ENCODE measurements at regions not wholly inside any gene's neighbourhood (a gene's known extent, or its start where the extent isn't known, plus 50 kb on each side); places are given as distances from the start of the nearest gene placed in this dataset.

GRCh38 chr2:48218169-48218568 is 96.3 kb upstream of the FOXN2 start:
- Histone ChIP-seq H2BK12ac (ENCODE audit: low read length) (no peak overlapping the region), H3K4me2 (ENCODE audit: insufficient read depth, low read length, poor library complexity, severe bottlenecking) (no peak overlapping the region), H3K14ac (ENCODE audit: low read length) (no peak overlapping the region), H2BK5ac (ENCODE audit: low read length) (no peak overlapping the region), H2BK120ac (ENCODE audit: low read depth, low read length) (no peak overlapping the region), H3K4ac (ENCODE audit: low read length) (no peak overlapping the region), H3K9ac (ENCODE audit: low read depth, low read length, poor library complexity) (no peak overlapping the region), H3K79me1 (ENCODE audit: low read depth, low read length) (no peaks in the 10 kb centered on the region), H2BK15ac (ENCODE audit: low read length) (no peak overlapping the region), H3K9me3 (replicated peaks in 1 of 2; ENCODE audit: control insufficient read depth in 2 of 2, insufficient read depth in 1 of 2, low read depth in 1 of 2, low read length in 2 of 2) (no peaks in the 10 kb centered on the region), H3K4me3 (ENCODE audit: low read length in 2 of 2) (no peak overlapping the region), H3K27me3 (ENCODE audit: control insufficient read depth in 3 of 3, insufficient read depth in 3 of 3, low read depth in 1 of 3, low read length in 3 of 3) (no peaks in the 10 kb centered on the region), H3K18ac (ENCODE audit: low read length) (no peak overlapping the region), H3K23ac (ENCODE audit: low read depth, low read length, poor library complexity) (no peak overlapping the region), H3K36me3 (replicated peaks in 1 of 2; ENCODE audit: control insufficient read depth in 2 of 2, insufficient read depth in 2 of 2, low read length in 2 of 2) (no peaks in the 10 kb centered on the region), H2AK5ac (ENCODE audit: low read depth, low read length) (no peak overlapping the region), H4K8ac (ENCODE audit: low read depth, low read length) (no peak overlapping the region), H4K91ac (ENCODE audit: low read depth, low read length, poor library complexity) (no peak overlapping the region), H3K27ac (replicated peaks; ENCODE audit: low read length) (no peak overlapping the region), H2AFZ (ENCODE audit: low read length) (no peak overlapping the region), H3K4me1 (ENCODE audit: control insufficient read depth in 2 of 2, insufficient read depth in 1 of 2, low read depth in 1 of 2, low read length in 2 of 2) (no peaks in the 10 kb centered on the region)
- no CpG with 5 or more reads among the region's 2 CpGs for WGBS, 2 donors (ENCODE audit: extremely low coverage in 2 of 2, insufficient read length in 2 of 2, insufficient replicate concordance in 1 of 2)
- DNase-seq (ENCODE audit: low spot score), result no peak

DNA sequence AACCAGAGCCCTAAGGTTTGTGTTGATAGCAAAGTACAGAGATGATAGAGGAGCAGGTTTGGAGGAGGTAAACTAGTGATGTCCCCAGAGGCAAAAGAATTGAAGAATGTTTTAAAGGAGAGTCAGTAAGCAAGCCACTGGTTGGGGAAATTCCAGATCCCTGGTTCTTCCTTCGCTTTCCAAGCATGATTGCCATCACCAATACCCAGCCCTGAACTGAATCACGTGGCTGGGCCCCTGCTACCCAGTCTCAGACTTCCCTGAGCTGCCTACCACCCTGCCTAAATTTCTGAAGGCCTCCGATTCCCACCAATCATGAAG is 95.3 kb upstream of the FOXN2 start:
- DNase-seq (ENCODE audit: low spot score), result no peak
- Histone ChIP-seq H3K4me2 (ENCODE audit: insufficient read depth, low read length, poor library complexity, severe bottlenecking) (no peak overlapping the region), H3K4me1 (ENCODE audit: control insufficient read depth in 2 of 2, insufficient read depth in 1 of 2, low read depth in 1 of 2, low read length in 2 of 2) (no peaks in the 10 kb centered on the region), H2BK120ac (ENCODE audit: low read depth, low read length) (no peak overlapping the region), H3K36me3 (replicated peaks in 1 of 2; ENCODE audit: control insufficient read depth in 2 of 2, insufficient read depth in 2 of 2, low read length in 2 of 2) (no peaks in the 10 kb centered on the region), H3K23ac (ENCODE audit: low read depth, low read length, poor library complexity) (no peak overlapping the region), H3K9ac (ENCODE audit: low read depth, low read length, poor library complexity) (no peak overlapping the region), H2AFZ (ENCODE audit: low read length) (no peak overlapping the region), H3K4me3 (ENCODE audit: low read length in 2 of 2) (no peak overlapping the region), H2BK5ac (ENCODE audit: low read length) (no peak overlapping the region), H4K91ac (ENCODE audit: low read depth, low read length, poor library complexity) (no peak overlapping the region), H2BK15ac (ENCODE audit: low read length) (no peak overlapping the region), H3K4ac (ENCODE audit: low read length) (no peak overlapping the region), H2BK12ac (ENCODE audit: low read length) (no peak overlapping the region), H2AK5ac (ENCODE audit: low read depth, low read length) (no peak overlapping the region), H3K27me3 (ENCODE audit: control insufficient read depth in 3 of 3, insufficient read depth in 3 of 3, low read depth in 1 of 3, low read length in 3 of 3) (no peaks in the 10 kb centered on the region), H4K8ac (ENCODE audit: low read depth, low read length) (no peak overlapping the region), H3K9me3 (replicated peaks in 1 of 2; ENCODE audit: control insufficient read depth in 2 of 2, insufficient read depth in 1 of 2, low read depth in 1 of 2, low read length in 2 of 2) (no peaks in the 10 kb centered on the region), H3K14ac (ENCODE audit: low read length) (no peak overlapping the region), H3K79me1 (ENCODE audit: low read depth, low read length) (no peaks in the 10 kb centered on the region), H3K27ac (replicated peaks; ENCODE audit: low read length) (no peak overlapping the region), H3K18ac (ENCODE audit: low read length) (no peak overlapping the region)
- no CpG with 5 or more reads among the region's 3 CpGs for WGBS, 2 donors (ENCODE audit: extremely low coverage in 2 of 2, insufficient read length in 2 of 2, insufficient replicate concordance in 1 of 2)

DNA sequence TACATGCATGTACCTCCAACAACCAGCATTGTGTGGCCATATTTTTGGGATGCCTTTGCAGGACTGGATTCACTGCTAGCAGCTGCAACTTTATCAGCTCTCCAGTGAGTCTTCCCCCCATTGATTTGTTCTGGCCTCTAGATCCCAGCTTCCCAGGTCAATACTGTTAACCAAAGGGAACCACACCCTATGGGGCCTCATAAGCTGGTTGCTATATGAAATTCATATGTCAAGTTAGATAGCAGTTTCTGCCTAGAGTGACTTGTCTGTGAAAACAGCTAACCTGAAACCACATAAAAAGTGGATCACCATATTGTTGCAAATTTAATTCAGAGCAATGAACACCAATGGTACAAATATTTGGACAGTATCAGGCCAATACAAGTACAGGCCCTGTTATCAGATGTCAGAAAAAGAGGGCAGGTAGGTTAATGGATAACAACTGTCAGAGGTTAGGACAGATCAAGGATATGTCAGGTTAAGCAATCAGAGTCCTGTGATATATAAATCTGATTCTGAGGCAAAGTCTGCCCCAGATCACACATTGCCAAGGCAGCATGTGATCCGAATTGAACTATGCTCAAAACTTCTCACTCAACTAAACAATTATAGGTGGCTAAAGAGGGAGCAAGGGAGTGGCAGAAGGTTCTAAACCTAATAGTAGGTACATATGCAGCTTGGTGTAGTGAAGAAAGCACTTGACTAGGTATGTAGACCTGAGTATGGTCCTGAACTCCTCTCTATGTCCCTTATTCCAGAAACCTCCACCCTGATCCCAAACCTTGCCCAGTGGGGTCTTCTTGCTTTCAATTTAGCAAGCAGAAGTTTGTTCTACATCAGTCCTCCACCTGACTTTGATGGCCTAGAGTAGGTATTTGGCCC is 94.7 kb upstream of the FOXN2 start:
- H3K18ac ChIP-seq (ENCODE audit: low read length), result no peak overlapping the region
- no peak overlapping the region for H2BK5ac ChIP-seq (ENCODE audit: low read length)
- no peak overlapping the region for H3K4me2 ChIP-seq (ENCODE audit: insufficient read depth, low read length, poor library complexity, severe bottlenecking)
- no peak overlapping the region for H2BK12ac ChIP-seq (ENCODE audit: low read length)
- H2AK5ac ChIP-seq (ENCODE audit: low read depth, low read length), result no peak overlapping the region
- H3K36me3 ChIP-seq (replicated peaks in 1 of 2; ENCODE audit: control insufficient read depth in 2 of 2, insufficient read depth in 2 of 2, low read length in 2 of 2), result no peaks in the 10 kb centered on the region
- no CpG with 5 or more reads among the region's 1 CpG for WGBS, 2 donors (ENCODE audit: extremely low coverage in 2 of 2, insufficient read length in 2 of 2, insufficient replicate concordance in 1 of 2)
- H3K4ac ChIP-seq (ENCODE audit: low read length), result no peak overlapping the region
- H3K9me3 ChIP-seq (replicated peaks in 1 of 2; ENCODE audit: control insufficient read depth in 2 of 2, insufficient read depth in 1 of 2, low read depth in 1 of 2, low read length in 2 of 2), result no peaks in the 10 kb centered on the region
- no peak overlapping the region for H2AFZ ChIP-seq (ENCODE audit: low read length)
- no peaks in the 10 kb centered on the region for H3K4me1 ChIP-seq (ENCODE audit: control insufficient read depth in 2 of 2, insufficient read depth in 1 of 2, low read depth in 1 of 2, low read length in 2 of 2)
- H3K9ac ChIP-seq (ENCODE audit: low read depth, low read length, poor library complexity), result no peak overlapping the region
- no peak overlapping the region for H3K4me3 ChIP-seq (ENCODE audit: low read length in 2 of 2)
- no peak overlapping the region for H2BK15ac ChIP-seq (ENCODE audit: low read length)
- DNase-seq (ENCODE audit: low spot score), result no peak
- no peak overlapping the region for H3K14ac ChIP-seq (ENCODE audit: low read length)
- no peak overlapping the region for H4K91ac ChIP-seq (ENCODE audit: low read depth, low read length, poor library complexity)
- H2BK120ac ChIP-seq (ENCODE audit: low read depth, low read length), result no peak overlapping the region
- no peaks in the 10 kb centered on the region for H3K79me1 ChIP-seq (ENCODE audit: low read depth, low read length)
- H3K27me3 ChIP-seq (ENCODE audit: control insufficient read depth in 3 of 3, insufficient read depth in 3 of 3, low read depth in 1 of 3, low read length in 3 of 3), result no peaks in the 10 kb centered on the region
- no peak overlapping the region for H3K23ac ChIP-seq (ENCODE audit: low read depth, low read length, poor library complexity)
- no peak overlapping the region for H4K8ac ChIP-seq (ENCODE audit: low read depth, low read length)
- no peak overlapping the region for H3K27ac ChIP-seq (replicated peaks; ENCODE audit: low read length)

DNA sequence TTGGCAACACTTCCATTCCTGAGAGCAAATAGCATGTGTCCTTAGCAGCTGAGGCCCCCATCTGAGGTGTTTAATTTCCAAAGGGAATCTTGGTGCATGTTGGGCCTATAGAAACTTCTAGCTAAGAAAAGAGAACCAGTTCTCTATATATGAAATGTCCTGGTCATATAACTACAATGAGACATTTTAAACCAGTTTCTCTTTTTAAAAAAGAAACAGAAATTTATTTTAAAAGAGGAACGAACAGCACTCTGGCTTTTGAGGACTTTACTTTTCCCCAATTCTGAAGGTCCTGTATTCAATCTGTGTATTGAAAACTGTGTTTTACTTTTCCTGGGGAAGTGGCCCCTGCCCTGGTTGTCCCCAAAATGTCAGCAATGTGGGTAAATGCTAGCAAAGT is 94.0 kb upstream of the FOXN2 start:
- no peaks in the 10 kb centered on the region for H3K4me1 ChIP-seq (ENCODE audit: control insufficient read depth in 2 of 2, insufficient read depth in 1 of 2, low read depth in 1 of 2, low read length in 2 of 2)
- no peak overlapping the region for H2BK120ac ChIP-seq (ENCODE audit: low read depth, low read length)
- no peaks in the 10 kb centered on the region for H3K27me3 ChIP-seq (ENCODE audit: control insufficient read depth in 3 of 3, insufficient read depth in 3 of 3, low read depth in 1 of 3, low read length in 3 of 3)
- no peak overlapping the region for H2BK5ac ChIP-seq (ENCODE audit: low read length)
- no peak overlapping the region for H3K4ac ChIP-seq (ENCODE audit: low read length)
- no CpG with 5 or more reads among the region's 1 CpG for WGBS, 2 donors (ENCODE audit: extremely low coverage in 2 of 2, insufficient read length in 2 of 2, insufficient replicate concordance in 1 of 2)
- no peaks in the 10 kb centered on the region for H3K9me3 ChIP-seq (replicated peaks in 1 of 2; ENCODE audit: control insufficient read depth in 2 of 2, insufficient read depth in 1 of 2, low read depth in 1 of 2, low read length in 2 of 2)
- no peak overlapping the region for H3K9ac ChIP-seq (ENCODE audit: low read depth, low read length, poor library complexity)
- no peak overlapping the region for H2AK5ac ChIP-seq (ENCODE audit: low read depth, low read length)
- no peak overlapping the region for H3K27ac ChIP-seq (replicated peaks; ENCODE audit: low read length)
- H4K91ac ChIP-seq (ENCODE audit: low read depth, low read length, poor library complexity), result no peak overlapping the region
- H2AFZ ChIP-seq (ENCODE audit: low read length), result no peak overlapping the region
- no peak overlapping the region for H3K4me2 ChIP-seq (ENCODE audit: insufficient read depth, low read length, poor library complexity, severe bottlenecking)
- H3K14ac ChIP-seq (ENCODE audit: low read length), result no peak overlapping the region
- no peaks in the 10 kb centered on the region for H3K79me1 ChIP-seq (ENCODE audit: low read depth, low read length)
- H4K8ac ChIP-seq (ENCODE audit: low read depth, low read length), result no peak overlapping the region
- no peak overlapping the region for H2BK12ac ChIP-seq (ENCODE audit: low read length)
- H3K4me3 ChIP-seq (ENCODE audit: low read length in 2 of 2), result no peak overlapping the region
- no peak overlapping the region for H3K18ac ChIP-seq (ENCODE audit: low read length)
- H3K36me3 ChIP-seq (replicated peaks in 1 of 2; ENCODE audit: control insufficient read depth in 2 of 2, insufficient read depth in 2 of 2, low read length in 2 of 2), result no peaks in the 10 kb centered on the region
- H2BK15ac ChIP-seq (ENCODE audit: low read length), result no peak overlapping the region
- no peak for DNase-seq (ENCODE audit: low spot score)
- H3K23ac ChIP-seq (ENCODE audit: low read depth, low read length, poor library complexity), result no peak overlapping the region
